ENCODE measurements at regions not wholly inside any gene's neighbourhood (a gene's known extent, or its start where the extent isn't known, plus 50 kb on each side); places are given as distances from the start of the nearest gene placed in this dataset.
"Not testable (repeated sequence)": the region's sequence is repeated elsewhere in the genome, so short reads cannot be mapped to it uniquely, and the experiment has no call there.

GRCh38 chr13:94902722-94903407 lies 190.5 kb upstream of the SOX21 start:
- no peak for DNase-seq

GRCh38 chr13:94901070-94901469 lies 188.7 kb upstream of the SOX21 start:
- no peak for DNase-seq

- no peak for DNase-seq
Observed at GRCh38 chr13:94896719-94897317, 184.5 kb upstream of the SOX21 start.

- DNase-seq = no peak
Observed at GRCh38 chr13:94896238-94896637, 183.9 kb upstream of the SOX21 start.

GRCh38 chr13:94886191-94886590 lies 173.8 kb upstream of the SOX21 start:
- no peak for DNase-seq

GRCh38 chr13:94880463-94880862 lies 168.1 kb upstream of the SOX21 start:
- no peak for DNase-seq

GRCh38 chr13:94878602-94879165 lies 166.3 kb upstream of the SOX21 start:
- DNase-seq = no peak

GRCh38 chr13:94864474-94864873 lies 152.1 kb upstream of the SOX21 start:
- no peak for DNase-seq

- peak; percentile 5 for DNase-seq
Observed at GRCh38 chr13:94860981-94861407, 148.6 kb upstream of the SOX21 start.

GRCh38 chr13:94859811-94860210 lies 147.5 kb upstream of the SOX21 start:
- no peak for DNase-seq

GRCh38 chr13:94859278-94859691 lies 146.9 kb upstream of the SOX21 start:
- DNase-seq = no peak

- DNase-seq = no peak
Observed at GRCh38 chr13:94858856-94859255, 146.5 kb upstream of the SOX21 start.

GRCh38 chr13:94854688-94855087 lies 142.3 kb upstream of the SOX21 start:
- DNase-seq = no peak

- no peak for DNase-seq
Observed at GRCh38 chr13:94851576-94851975, 139.2 kb upstream of the SOX21 start.

GRCh38 chr13:94849254-94849653 lies 136.9 kb upstream of the SOX21 start:
- no peak for DNase-seq

- DNase-seq = no peak
Observed at GRCh38 chr13:94842901-94843300, 130.6 kb upstream of the SOX21 start.

- not testable (repeated sequence) for DNase-seq
Observed at GRCh38 chr13:94837056-94837455, 124.7 kb upstream of the SOX21 start.

- DNase-seq = no peak
Observed at GRCh38 chr13:94829837-94830365, 117.6 kb upstream of the SOX21 start.

- no peak for DNase-seq
Observed at GRCh38 chr13:94829185-94829836, 117.0 kb upstream of the SOX21 start.

- DNase-seq = no peak
Observed at GRCh38 chr13:94827566-94827965, 115.2 kb upstream of the SOX21 start.

- no peak for DNase-seq
Observed at GRCh38 chr13:94825507-94825906, 113.2 kb upstream of the SOX21 start.

- no peak for DNase-seq
Observed at GRCh38 chr13:94824601-94825000, 112.3 kb upstream of the SOX21 start.

GRCh38 chr13:94822356-94822755 lies 110.0 kb upstream of the SOX21 start:
- no peak for DNase-seq

- no peak for DNase-seq
Observed at GRCh38 chr13:94816256-94816655, 103.9 kb upstream of the SOX21 start.
